HG03095 (cell line): ENCODE measurements at regions not wholly inside any gene's neighbourhood (a gene's known extent, or its start where the extent isn't known, plus 50 kb on each side); places are given as distances from the start of the nearest gene placed in this dataset.

ENCODE experiments used
- ATAC-seq: cut with Tn5 transposase; IDR thresholded peaks from one replicate; pipeline ENCODE4 v1.9.1; 2021; ENCODE audit warnings: moderate library complexity; ENCODE audit not compliant: unreplicated experiment

GRCh38 chr1:5751163-5751540 is 241.1 kb downstream of the NPHP4 start:
- ATAC-seq: no peak

- ATAC-seq: no peak
These were observed 241.8 kb downstream of the NPHP4 start for GRCh38 chr1:5750186-5751162.

- no peak for ATAC-seq
These were observed 243.7 kb downstream of the NPHP4 start for GRCh38 chr1:5748286-5749225.

GRCh38 chr1:5747426-5748285 is 244.6 kb downstream of the NPHP4 start:
- no peak for ATAC-seq

- no peak for ATAC-seq
These were observed 245.4 kb downstream of the NPHP4 start for GRCh38 chr1:5746611-5747425.

GRCh38 chr1:5745800-5746610 is 246.2 kb downstream of the NPHP4 start:
- ATAC-seq: no peak

- no peak for ATAC-seq
These were observed 247.1 kb downstream of the NPHP4 start for GRCh38 chr1:5744911-5745799.

- ATAC-seq: no peak
These were observed 247.9 kb downstream of the NPHP4 start for GRCh38 chr1:5744341-5744740.

GRCh38 chr1:5743435-5744095 is 248.7 kb downstream of the NPHP4 start:
- ATAC-seq: no peak

- ATAC-seq: no peak
These were observed 249.4 kb downstream of the NPHP4 start for GRCh38 chr1:5742801-5743200.

- ATAC-seq: no peak
These were observed 250.2 kb downstream of the NPHP4 start for GRCh38 chr1:5742032-5742431.

- no peak for ATAC-seq
These were observed 251.1 kb downstream of the NPHP4 start for GRCh38 chr1:5740865-5741860.

- no peak for ATAC-seq
These were observed 251.8 kb downstream of the NPHP4 start for GRCh38 chr1:5740450-5740849.

- no peak for ATAC-seq
These were observed 252.6 kb downstream of the NPHP4 start for GRCh38 chr1:5739561-5740078.

- ATAC-seq: no peak
These were observed 253.2 kb downstream of the NPHP4 start for GRCh38 chr1:5738911-5739462.

- no peak for ATAC-seq
These were observed 255.1 kb downstream of the NPHP4 start for GRCh38 chr1:5737081-5737480.
